ENCODE measurements at regions not wholly inside any gene's neighbourhood (a gene's known extent, or its start where the extent isn't known, plus 50 kb on each side); places are given as distances from the start of the nearest gene placed in this dataset.

- TF ChIP-seq ZNF121 (tag by site-specific recombination; IDR thresholded peaks at IDR 0.05), result no peak
- no peak for TF ChIP-seq ZNF133 (tag by site-specific recombination; IDR thresholded peaks at IDR 0.05)
- no peak for TF ChIP-seq ZSCAN5A (tag by site-specific recombination; IDR thresholded peaks at IDR 0.05)
- no peak for TF ChIP-seq ZNF202 (tag by site-specific recombination; IDR thresholded peaks at IDR 0.05; ENCODE audit: borderline replicate concordance)
- no peak for TF ChIP-seq CTCF (tag by site-specific recombination; IDR thresholded peaks at IDR 0.05)
- TF ChIP-seq SALL2 (tag by site-specific recombination; IDR thresholded peaks at IDR 0.05; ENCODE audit: borderline replicate concordance), result no peak
- no peak for TF ChIP-seq ZNF670 (tag by site-specific recombination; IDR thresholded peaks at IDR 0.05; ENCODE audit: low read depth)
These were observed 328.6 kb downstream of the PCDH19 start for GRCh38 chrX:100081503-100081902.

Measured in HEK293 (cell line).